HG03457 (cell line): ENCODE measurements at regions not wholly inside any gene's neighbourhood (a gene's known extent, or its start where the extent isn't known, plus 50 kb on each side); places are given as distances from the start of the nearest gene placed in this dataset.

Experiments used
- ATAC-seq: cut with Tn5 transposase; IDR thresholded peaks from one replicate; pipeline ENCODE4 v1.9.1; 2021; ENCODE audit warnings: moderate number of reproducible peaks; ENCODE audit not compliant: unreplicated experiment

DNA sequence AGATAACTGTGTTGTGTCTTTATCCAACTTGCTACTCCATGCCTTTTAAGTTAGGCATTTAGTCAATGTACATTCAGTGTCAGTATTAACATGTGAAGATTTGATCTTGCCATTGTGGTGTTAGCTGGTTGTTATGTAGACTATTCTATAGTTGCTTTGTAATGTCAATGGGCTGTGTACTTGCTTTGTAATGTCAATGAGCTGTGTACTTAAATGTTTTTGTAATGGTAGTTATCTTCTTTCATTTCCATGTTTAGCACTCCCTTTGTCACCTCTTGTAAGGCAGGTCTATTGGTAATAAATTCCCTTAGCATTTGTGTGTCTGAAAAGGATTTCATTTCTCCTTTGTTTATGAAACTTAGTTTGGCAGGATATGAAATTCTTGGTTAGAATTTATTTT is 53.4 kb downstream of the MC4R start:
- ATAC-seq, result no peak

DNA sequence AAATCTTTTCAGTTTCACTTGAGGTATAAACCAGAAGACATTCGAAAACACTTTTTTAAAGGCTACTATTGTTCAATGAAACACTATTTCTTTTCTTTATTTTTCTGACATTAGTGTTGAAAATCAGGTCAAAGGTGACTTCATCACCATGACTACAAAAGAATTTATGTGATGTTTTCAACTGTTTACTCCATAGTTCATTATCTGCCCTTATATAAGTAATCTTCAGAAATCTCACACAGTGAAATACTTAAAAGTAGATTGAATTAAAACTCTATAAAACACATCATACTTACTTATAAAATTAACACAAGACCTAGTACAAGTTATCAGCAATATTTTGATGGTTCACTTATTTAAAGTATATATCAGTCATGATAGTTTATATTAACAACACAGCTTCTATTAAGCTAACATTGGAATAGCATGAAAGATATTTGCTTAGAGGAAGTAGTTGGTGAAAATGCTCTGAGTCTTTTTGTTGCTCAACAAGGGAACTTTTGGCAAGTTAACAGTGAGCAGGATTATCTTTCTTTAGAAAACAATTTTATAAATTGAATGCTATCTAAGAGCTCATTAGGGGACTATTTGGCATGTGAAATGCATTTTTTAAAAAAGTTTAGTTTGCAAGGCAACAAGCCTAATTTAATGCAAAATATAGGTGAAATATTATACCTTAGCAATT is 60.8 kb downstream of the MC4R start:
- ATAC-seq, result no peak

DNA sequence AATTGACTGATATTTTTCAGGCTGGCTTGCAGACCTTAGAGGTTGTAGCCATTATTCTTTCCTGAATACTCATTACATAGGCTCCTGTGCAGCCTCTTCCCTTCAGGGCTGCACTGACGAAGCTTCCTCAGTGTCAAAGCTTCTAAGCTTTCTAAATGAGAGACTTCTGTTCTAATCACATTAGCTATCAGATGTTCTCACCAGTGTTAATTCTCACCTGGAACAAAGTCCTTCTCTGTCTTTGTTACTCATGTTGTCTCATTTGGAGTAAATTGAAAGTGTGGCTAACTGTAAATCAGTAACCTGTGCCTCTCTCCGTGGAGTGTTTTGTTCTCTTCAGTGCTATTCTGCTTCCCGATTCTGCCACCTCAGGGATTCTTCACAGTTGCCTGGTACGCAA is 76.9 kb downstream of the MC4R start:
- no peak for ATAC-seq

DNA sequence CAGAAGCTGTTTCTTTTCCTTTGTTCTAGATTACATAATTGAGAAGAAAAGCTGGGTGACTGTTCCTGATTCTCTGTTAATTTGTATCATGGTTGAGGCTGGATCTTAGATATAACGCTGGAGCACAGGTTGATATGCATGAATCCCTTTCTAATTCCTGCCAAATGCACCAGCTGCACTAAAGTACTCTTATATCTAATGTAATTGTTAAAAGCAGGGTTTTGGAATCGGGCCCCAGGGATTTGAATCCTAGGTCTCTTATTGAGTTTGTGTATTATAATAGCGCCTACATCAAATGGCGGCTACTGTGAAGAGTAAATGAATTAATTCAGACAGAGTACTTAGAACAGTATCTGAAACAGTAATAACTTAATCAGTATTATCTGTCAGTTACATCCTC is 80.4 kb downstream of the MC4R start:
- no peak for ATAC-seq

DNA sequence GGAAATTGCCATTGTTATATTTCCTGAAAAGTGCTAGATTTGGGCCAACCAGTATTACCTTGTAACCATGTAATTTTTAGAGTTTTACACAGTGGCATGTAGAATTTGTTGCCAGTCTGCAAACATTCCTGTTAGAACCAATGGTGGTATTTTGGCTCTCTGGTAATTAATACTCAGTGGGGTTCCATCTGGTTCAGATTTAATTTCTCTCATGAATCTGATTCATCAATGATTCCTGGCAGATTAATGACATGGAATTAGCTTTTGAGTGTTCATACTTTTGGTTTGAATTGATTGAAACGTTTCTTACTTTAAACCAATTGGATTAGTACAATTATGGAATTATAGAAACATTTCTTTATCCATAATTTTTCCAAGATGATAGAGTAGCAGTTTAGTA is 93.2 kb downstream of the MC4R start:
- no peak for ATAC-seq

DNA sequence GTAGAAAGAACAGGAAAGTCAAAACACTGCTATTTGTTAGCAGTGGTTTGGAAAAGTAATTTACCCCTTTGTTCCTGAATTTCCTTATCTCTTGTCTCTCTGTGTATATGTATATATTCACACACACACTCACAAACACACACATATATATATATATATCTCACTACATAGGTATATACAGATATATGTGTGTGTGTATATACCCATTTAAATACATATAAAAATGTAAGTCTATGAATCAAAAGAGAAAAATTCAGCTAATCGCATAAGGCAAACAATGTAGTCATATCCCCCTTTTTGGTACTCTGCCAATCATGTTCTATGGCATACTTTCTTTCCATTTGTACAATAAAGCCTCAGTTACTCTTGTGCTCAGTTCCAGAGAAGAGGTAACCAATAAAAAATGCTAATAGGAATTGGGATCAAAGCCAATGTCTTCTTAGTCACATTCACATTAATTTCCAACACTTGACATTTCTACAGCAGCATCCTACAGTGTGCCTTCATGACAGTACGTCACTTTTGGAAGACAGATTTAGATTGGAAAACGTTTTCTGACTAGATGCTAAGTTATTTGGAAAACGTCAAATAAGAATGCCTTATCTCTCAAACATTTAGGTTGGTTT is 94.6 kb downstream of the MC4R start:
- no peak for ATAC-seq

DNA sequence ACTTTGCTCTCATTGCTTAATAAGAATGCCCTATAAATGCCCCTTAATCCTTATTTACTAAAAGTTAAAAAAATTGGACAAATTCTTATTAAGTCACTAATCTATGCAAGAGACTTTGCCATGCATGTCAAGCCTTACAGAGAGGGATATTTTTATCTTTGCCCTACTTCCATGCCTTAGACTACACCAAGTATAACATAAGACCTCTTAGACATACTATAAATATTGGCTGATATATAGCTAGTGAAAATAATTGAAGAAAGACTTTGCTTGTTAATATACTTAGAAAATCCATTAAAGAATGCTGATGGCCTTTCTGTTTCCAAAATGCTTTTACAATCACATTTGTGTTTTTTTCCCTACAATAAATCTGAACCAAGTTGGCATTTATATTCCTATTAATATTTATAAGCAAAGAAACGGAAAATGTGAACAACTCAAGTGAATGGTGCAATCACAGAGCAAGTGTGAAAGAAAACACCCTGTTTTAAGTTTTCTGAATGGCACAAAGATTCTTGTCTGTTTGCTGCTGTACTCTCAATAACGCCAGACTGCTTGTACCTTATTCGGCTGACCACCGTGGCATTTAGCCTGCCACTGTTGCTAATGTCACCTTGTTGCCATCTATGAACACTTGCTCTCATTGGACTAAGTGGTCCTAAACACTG is 105.0 kb downstream of the MC4R start:
- no peak for ATAC-seq

DNA sequence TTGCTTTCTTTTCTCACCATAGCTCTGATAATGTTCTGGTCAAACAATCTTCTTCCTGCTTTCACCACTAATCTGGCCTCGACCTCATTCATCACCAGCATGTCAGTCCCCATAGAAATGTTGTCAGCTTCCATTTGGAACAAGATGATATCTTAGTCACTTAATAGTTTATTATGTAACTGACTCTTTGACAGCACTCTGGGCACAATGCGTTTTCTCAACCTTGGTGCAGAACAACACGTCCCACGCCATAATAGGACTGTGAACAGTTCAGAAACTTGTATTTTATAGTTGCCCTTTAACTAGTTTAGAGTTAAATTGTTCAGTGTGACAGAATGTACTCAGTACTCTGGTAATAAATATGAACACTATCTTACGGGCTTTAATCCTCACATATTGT is 106.0 kb downstream of the MC4R start:
- no peak for ATAC-seq

DNA sequence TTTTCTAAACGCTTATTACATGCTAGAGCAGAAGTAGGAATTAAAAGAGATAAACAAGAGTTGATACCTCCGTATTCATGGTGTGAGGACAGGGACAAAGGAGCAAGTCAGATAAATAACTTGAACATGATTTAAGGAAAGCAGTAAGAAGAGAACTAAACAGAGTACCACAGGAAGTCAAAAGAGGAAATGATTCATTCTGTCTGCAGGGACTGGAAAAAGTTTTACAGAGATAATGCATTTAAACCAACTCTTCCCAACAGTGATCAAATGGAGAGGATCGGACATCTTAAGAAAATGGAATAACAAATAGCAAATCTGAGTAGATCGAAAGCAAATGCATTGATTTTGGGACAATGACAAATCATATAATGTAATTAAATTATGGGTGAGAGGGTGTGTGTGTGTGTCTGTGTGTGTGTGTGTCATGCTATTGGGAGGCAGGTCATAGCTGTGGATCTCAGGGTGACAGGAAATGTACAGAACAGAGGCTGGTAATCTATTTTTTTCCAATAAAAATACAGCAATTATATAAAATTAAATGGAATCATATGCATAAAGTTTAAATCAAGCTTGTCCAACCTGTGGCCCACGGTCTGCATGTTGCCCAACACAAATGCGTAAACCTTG is 113.4 kb downstream of the MC4R start:
- no peak for ATAC-seq

DNA sequence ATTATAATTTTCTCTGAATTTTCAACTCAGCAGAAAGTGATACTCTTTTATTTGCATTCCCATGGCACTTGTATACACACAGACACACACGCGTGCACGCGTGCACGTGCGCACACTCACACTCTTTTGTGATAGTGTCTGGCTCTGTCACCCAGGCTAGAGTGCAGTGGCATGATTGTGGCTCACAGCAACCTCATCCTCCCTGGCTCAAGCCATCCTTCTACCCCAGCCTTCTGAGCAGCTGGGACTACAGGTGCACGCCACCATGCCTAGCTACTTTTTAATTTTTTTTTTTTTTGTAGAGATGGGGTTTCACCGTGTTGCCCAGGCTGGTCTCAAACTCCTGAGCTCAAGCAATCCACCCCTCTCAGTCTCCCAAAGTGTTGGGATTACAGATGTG is 123.2 kb downstream of the MC4R start:
- no peak for ATAC-seq

DNA sequence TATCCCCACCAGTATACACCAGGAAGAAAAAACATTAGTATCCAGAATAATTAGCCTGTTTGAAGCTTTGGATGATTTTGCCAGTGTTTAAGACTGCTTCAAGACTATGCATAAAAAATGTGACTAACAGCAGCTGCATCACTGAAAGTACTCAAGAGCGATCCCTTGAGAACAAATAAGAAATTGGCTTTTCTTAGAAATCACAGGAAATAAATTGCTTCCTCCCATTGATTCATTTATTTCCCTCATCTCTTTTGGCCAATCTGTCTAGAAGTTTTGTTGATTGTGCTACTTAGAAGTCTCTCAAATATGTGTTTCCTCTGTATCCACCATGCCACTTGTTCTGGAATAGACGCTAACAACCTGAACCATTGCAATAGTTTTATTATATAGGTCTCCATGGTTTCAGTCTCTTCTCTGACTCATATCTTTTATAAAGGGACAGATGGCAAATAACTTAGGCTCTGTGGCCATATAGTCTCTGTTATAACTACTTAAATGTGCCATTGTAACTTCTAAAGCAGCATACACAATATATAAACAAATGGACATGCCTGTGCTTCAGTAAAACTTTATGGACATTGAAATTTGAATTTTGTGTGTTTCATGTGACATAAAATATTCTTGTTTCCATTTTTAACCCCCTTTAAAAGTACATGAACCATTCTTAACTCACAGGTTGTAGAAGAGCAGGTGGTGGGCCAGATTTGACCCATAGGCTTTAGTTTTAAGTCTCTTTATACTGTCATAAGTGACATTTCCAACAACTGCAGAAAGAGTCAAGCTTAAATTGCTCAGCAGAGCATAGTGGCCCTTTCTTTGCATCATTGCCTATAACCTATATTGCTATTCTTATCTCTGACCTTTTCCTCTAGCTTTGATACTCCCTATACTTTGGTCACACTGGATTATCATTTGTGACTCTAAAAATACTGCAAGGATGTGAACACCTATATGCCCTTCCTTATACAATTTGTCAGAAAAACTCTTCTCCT is 123.9 kb downstream of the MC4R start:
- ATAC-seq, result no peak

DNA sequence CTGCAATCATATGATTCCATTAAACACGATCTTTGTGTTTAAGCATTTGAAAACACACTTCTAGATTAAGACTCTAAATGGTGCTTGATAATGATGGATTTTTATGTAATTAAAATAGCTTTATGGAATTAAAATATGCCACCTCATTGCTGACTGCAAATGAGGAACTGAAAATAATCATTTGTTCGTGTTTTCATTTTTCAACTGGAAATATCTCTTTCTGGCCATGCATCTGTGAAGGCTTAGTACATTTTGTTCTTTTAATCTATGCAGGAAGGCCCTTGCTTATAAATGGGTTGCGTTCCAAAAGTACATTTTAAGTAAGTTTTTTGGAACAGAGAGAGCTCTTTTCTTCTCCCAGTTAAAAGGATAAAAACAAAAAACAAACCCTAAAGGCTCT is 125.5 kb downstream of the MC4R start:
- ATAC-seq, result peak; percentile 56

DNA sequence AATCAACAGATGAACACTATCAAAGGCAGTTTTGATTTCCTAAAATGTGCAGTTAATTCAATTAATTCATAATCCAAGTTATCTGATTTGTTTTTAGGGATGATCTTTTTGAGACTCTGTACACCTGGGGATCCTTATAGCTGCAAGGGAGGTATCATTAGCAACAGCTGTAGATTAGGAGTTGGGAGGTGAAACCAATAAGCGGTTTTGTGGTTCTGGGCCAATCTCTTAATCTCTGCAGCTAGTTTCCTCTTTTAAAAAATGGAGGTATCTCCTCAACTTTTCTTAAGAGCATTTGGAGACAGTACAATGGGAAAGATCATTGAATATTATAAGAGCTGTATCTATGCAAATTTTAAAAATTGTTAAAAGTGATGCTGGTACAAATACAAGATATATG is 126.0 kb downstream of the MC4R start:
- peak; percentile 88 for ATAC-seq

DNA sequence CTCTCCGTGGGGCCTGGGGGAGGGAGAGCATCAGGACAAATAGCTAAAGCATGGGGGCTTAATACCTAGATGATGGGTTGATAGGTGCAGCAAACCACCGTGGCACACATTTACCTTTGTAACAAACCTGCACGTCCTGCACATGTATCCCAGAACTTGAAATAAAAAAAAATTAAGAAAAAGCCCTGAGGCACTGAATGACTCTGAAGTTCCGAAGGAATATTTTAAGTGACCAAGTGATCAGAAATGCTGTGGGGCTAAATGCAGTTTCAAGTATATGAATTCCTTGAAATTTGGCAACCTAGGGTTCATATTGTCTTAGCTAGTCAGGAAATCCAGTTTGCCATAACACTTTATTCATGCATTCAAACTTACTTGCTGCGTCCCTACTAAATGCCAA is 127.5 kb downstream of the MC4R start:
- ATAC-seq, result no peak

DNA sequence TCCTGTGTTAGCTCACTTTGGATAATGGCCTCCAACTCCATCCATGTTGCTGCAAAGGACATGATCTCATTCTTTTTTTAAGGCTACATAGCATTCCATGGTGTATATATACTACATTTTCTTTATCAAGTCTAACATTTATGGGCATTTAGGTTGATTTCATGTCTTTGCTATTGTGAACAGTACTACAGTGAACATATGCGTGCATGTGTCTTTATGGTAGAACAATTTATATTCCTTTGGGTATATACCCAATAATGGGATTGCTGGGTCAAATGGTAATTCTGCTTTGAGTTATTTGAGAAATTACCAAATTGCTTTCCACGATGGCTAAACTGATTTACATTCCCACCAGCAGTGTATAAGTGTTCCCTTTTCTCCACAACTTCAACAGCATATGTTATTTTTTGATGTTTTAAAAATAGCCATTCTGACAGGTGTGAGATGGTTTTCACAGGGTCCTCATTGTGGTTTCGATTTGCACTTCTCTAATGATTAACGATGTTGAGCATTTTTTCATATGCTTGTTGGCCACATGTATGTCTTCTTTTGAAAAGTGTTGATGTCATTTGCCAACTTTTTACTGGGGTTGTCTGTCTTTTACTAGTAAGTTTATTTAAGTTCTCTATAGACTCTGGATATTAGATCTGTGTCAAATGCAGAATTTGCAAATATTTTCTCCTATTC is 133.4 kb downstream of the MC4R start:
- peak; percentile 96 for ATAC-seq

DNA sequence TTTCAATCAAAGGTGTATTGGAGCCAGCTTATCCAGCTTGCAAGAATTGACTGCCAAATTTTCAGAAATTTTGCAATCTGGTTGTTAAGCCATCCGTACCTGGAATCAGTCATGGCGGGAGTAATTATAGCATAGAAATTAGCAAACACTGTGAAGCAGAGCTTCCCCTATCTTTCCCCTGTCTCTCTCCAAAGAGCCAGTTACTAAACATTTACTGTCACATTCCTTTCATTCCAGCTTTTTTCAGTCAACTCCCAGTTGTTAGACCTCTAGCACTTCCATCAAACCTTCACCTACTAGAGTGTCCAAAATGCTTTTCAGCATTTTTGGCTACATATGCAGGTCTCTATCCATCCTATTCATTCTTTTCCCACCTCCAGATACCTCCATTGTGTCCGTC is 137.4 kb downstream of the MC4R start:
- ATAC-seq, result no peak

DNA sequence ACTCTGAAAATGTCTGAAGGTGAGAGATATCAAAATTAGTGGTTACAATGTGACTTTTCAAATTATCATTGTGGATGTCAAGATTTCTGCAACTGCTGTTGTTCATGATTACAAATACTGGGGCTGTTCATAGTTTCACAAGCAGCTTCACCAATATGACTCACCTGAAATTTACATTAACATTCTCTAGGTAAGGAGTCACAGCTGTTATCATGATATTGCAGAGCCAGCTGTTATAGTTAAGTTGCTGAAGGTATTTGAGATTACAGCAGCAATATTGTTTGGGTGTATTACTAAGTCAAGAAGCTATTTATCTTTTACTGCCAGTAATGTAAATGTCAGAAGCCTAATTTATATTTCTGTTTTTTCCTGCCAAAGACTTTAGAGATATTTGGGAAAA is 140.0 kb downstream of the MC4R start:
- no peak for ATAC-seq

DNA sequence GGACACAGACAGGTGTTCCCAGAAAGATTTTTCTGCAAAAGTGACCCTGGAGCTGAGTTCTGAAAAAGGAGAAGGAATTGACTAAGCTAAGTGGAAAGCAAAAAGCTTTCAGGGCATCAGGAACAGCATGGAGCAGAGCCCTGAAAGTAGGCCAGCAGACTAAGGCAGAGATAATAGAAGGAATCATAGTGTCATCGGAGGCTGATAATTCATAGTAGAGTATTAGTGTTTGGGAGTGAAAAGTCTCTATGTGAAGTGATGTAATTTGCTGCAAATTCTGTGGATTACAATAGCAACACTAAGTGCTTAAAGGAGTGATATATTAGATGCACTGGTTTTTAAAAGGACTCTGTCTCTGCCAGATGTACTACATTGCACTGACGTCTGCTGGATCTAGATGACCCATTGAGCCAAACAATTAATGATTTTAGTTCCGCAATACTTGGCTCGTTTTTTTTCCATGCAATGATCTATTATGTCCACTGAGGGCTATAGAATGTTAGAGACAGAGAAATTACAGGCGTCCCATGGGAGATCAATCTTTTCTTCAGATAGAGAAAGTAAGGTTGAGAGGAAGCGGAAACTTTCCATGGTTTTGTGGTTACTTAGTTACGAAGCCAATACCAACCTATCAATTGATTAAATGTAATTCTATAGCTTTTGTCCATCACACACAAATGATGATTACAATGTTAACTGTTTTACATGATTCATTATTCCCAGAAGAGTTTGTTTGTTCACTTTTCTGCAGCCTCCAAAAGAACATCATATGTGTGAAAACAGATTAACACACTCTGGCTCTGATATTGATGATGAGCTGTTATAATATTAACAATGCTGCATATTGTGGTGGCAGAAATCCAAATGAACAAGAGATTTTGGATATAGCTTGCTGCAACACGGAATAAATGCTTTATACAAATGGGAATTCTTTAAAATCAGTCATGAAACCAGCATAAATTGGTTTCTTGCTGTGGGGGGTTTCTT is 143.7 kb downstream of the MC4R start:
- no peak for ATAC-seq

DNA sequence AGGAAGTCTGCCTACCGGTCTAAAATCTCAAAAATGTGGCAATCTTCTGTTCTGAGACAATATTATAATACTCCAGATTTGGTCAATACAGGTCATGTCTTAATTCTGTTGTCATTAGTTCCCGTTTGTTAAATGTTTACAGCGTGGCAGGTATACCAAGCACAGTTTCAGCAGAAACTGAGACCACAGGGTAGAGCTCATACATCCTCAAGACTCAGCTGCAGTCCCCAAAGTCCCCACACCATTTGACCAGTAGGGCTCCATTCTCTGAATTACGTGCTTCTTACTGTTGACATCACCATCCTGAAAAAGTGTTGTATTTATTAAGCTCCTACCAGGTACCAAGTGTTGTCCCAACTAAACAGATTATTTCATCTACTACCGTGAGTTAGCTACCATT is 157.1 kb downstream of the MC4R start:
- ATAC-seq, result no peak
